B cell (primary cell): ENCODE measurements at regions not wholly inside any gene's neighbourhood (a gene's known extent, or its start where the extent isn't known, plus 50 kb on each side); places are given as distances from the start of the nearest gene placed in this dataset.

ENCODE experiments used
- CTCF ChIP-seq: fragments of 200-600 bp; IDR thresholded peaks from one replicate; pipeline ENCODE4 v1.8.0; 2022; ENCODE audit warnings: antibody characterized with exemption, mild to moderate bottlenecking
- EZH2 ChIP-seq: IDR thresholded peaks from 2 replicates; pipeline ENCODE4 v1.6.1; 2012; ENCODE audit warnings: borderline replicate concordance, low read depth, mild to moderate bottlenecking, moderate library complexity, low read length; ENCODE audit not compliant: insufficient read depth, poor library complexity, severe bottlenecking

GRCh38 chr6:93123585-93123984, 295.8 kb downstream of the EPHA7 start:
- TF ChIP-seq CTCF (no peak), EZH2 (no peak)
